ENCODE measurements at regions not wholly inside any gene's neighbourhood (a gene's known extent, or its start where the extent isn't known, plus 50 kb on each side); places are given as distances from the start of the nearest gene placed in this dataset.
"Not testable (repeated sequence)": the region's sequence is repeated elsewhere in the genome, so short reads cannot be mapped to it uniquely, and the experiment has no call there.

- no peak for FAIRE-seq
- TF ChIP-seq TAF1 (IDR thresholded peaks at IDR 0.05; ENCODE audit: borderline replicate concordance, low read depth, low read length) (no peak), POLR2AphosphoS5 (IDR thresholded peaks at IDR 0.05; ENCODE audit: low read depth, low read length) (no peak), POLR2A (IDR thresholded peaks at IDR 0.05; ENCODE audit: low read depth, low read length) (no peak)
- no peak for DNase-seq (ENCODE audit: insufficient read length)
Measured at GRCh38 chr4:72875545-72875944, 194.0 kb downstream of the COX18 start.

DNA sequence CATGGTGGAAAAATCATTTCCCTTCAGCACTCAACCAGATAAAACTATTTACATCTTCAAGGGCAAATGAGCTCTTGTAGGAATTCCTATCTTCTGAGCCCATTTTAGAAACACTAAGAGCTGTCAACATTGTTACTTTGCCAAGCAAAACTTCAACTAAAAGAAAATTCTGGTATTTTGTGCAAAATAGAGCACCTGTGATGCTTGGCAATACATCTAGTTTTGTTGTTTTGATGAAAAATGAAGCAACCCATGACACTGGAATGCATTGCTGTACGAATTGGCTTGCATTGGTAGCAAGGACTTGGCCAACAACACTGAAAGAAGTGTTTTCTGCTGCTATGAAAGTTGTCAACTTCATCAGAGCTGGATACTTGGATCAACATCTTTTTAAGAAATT lies 194.4 kb downstream of the COX18 start:
- FAIRE-seq (no peak), DNase-seq (ENCODE audit: insufficient read length) (no peak)
- TF ChIP-seq POLR2AphosphoS5 (IDR thresholded peaks at IDR 0.05; ENCODE audit: low read depth, low read length) (no peak), POLR2A (IDR thresholded peaks at IDR 0.05; ENCODE audit: low read depth, low read length) (no peak), TAF1 (IDR thresholded peaks at IDR 0.05; ENCODE audit: borderline replicate concordance, low read depth, low read length) (no peak)

DNA sequence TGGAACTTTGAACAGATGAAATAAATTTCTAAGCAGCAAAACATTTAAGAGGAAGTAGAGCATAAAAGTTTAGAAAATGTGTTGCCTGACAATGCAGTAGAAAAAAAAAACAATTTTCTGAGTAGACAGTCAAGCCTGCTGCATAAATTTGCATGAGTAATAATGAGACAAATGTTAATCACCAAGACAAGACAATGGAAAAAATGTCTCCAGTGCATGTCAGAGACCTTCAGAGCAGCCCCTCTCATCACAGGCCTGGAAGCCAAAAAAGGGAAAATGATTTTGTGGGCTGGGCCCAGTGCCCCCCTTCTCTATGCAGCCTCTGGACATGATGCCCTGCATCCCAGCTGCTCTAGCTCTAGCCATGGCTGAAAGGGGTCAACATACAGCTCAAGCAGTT lies 204.6 kb downstream of the COX18 start:
- FAIRE-seq (no peak), DNase-seq (ENCODE audit: insufficient read length) (no peak)
- TF ChIP-seq TAF1 (IDR thresholded peaks at IDR 0.05; ENCODE audit: borderline replicate concordance, low read depth, low read length) (no peak), POLR2AphosphoS5 (IDR thresholded peaks at IDR 0.05; ENCODE audit: low read depth, low read length) (no peak), POLR2A (IDR thresholded peaks at IDR 0.05; ENCODE audit: low read depth, low read length) (no peak)

DNA sequence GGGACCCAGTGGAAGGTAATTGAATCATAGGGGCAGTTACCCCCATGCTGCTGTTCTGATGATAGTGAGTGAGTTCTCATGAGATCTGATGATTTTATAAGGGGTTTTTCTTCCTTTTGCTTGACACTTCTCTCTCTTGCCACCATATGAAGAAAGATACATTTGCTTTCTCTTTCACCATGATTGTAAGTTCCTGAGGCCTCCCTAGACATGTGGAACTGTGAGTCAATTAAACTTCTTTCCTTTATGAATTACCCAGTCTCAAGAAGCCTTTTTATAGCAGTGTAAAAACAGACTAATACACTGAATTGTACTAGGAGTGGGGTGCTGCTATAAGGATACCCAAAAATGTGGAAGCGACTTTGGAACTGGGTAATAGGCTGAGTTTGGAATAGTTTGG lies 205.2 kb downstream of the COX18 start:
- not testable (repeated sequence) for DNase-seq (ENCODE audit: insufficient read length); FAIRE-seq

DNA sequence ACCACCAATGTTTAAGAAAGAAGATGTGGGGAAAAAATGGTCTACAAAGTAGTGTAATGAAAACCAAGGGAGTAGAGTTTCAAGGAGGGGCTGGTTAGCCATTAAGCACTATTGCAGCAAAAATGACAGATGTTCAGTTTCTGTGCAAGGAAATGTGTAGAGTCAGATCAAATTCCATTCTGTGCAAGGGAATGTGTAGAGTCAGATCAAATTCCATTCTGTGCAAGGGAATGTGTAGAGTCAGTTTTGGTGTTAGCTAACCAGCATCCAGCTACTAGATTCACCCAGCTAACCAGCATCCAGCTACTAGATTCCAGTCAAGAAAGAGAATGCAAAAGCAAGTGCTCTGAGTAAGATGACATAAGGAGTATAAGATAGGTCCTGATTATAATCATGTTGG lies 208.8 kb downstream of the COX18 start:
- FAIRE-seq (no peak), DNase-seq (ENCODE audit: insufficient read length) (no peak)
- TF ChIP-seq POLR2A (IDR thresholded peaks at IDR 0.05; ENCODE audit: low read depth, low read length): no peak
- TF ChIP-seq POLR2AphosphoS5 (IDR thresholded peaks at IDR 0.05; ENCODE audit: low read depth, low read length): no peak

GRCh38 chr4:72858328-72858727 lies 211.2 kb downstream of the COX18 start:
- FAIRE-seq (no peak), DNase-seq (ENCODE audit: insufficient read length) (no peak)
- TF ChIP-seq POLR2AphosphoS5 (IDR thresholded peaks at IDR 0.05; ENCODE audit: low read depth, low read length) (no peak), TAF1 (IDR thresholded peaks at IDR 0.05; ENCODE audit: borderline replicate concordance, low read depth, low read length) (no peak), POLR2A (IDR thresholded peaks at IDR 0.05; ENCODE audit: low read depth, low read length) (no peak)

DNA sequence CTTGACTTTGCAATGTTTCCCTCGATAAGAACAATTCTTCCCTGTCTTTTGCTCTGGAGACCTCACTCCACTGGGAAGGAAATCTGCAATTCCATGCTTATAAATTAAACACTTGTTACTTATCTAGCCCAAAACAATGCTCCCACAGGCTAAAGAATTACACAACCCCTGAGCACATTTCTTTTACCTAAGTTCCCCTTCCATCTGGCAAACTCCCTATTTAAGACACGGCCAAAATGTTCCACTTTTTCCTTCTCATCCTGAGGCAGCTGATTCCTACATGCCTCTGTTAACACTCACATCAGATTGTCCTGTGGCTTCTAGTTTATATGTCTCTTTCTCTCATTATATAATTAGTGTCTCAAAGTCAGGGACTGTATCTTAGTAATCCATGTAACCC lies 211.7 kb downstream of the COX18 start:
- DNase-seq (ENCODE audit: insufficient read length): no peak
- TF ChIP-seq TAF1 (IDR thresholded peaks at IDR 0.05; ENCODE audit: borderline replicate concordance, low read depth, low read length): no peak
- TF ChIP-seq POLR2A (IDR thresholded peaks at IDR 0.05; ENCODE audit: low read depth, low read length): no peak
- TF ChIP-seq POLR2AphosphoS5 (IDR thresholded peaks at IDR 0.05; ENCODE audit: low read depth, low read length): no peak
- no peak for FAIRE-seq

GRCh38 chr4:72857216-72857615 lies 212.3 kb downstream of the COX18 start:
- TF ChIP-seq POLR2AphosphoS5 (IDR thresholded peaks at IDR 0.05; ENCODE audit: low read depth, low read length) (no peak), TAF1 (IDR thresholded peaks at IDR 0.05; ENCODE audit: borderline replicate concordance, low read depth, low read length) (no peak), POLR2A (IDR thresholded peaks at IDR 0.05; ENCODE audit: low read depth, low read length) (no peak)
- no peak for DNase-seq (ENCODE audit: insufficient read length)
- FAIRE-seq: no peak

- TF ChIP-seq POLR2A (IDR thresholded peaks at IDR 0.05; ENCODE audit: low read depth, low read length): no peak
- TF ChIP-seq TAF1 (IDR thresholded peaks at IDR 0.05; ENCODE audit: borderline replicate concordance, low read depth, low read length): no peak
- TF ChIP-seq POLR2AphosphoS5 (IDR thresholded peaks at IDR 0.05; ENCODE audit: low read depth, low read length): no peak
- DNase-seq (ENCODE audit: insufficient read length) (no peak), FAIRE-seq (no peak)
Measured at GRCh38 chr4:72846280-72847111, 223.0 kb downstream of the COX18 start.

DNA sequence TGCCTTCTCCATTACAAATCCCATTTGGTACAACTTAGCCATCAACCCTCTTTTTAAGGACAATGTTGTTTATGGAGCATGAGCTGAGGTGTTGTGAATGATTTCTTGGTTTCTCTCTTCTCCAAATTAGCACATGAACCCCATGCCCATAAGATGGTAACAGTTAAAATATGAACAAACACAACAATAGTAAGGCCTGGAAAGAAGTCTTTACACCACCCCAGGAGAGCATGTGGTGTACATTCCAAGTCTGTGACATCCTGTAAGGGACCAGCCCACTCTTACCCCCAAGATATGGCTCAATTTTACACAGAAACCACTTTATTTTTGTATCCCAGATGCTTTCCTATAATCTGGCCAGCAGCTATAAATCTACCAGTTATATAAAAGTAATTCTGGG lies 226.1 kb downstream of the COX18 start:
- DNase-seq (ENCODE audit: insufficient read length): no peak
- TF ChIP-seq TAF1 (IDR thresholded peaks at IDR 0.05; ENCODE audit: borderline replicate concordance, low read depth, low read length) (no peak), POLR2A (IDR thresholded peaks at IDR 0.05; ENCODE audit: low read depth, low read length) (no peak), POLR2AphosphoS5 (IDR thresholded peaks at IDR 0.05; ENCODE audit: low read depth, low read length) (no peak)
- no peak for FAIRE-seq

- FAIRE-seq (no peak), DNase-seq (ENCODE audit: insufficient read length) (no peak)
- no peak for TF ChIP-seq POLR2A (IDR thresholded peaks at IDR 0.05; ENCODE audit: low read depth, low read length)
- TF ChIP-seq TAF1 (IDR thresholded peaks at IDR 0.05; ENCODE audit: borderline replicate concordance, low read depth, low read length): no peak
- TF ChIP-seq POLR2AphosphoS5 (IDR thresholded peaks at IDR 0.05; ENCODE audit: low read depth, low read length): no peak
Measured at GRCh38 chr4:72842323-72842722, 227.2 kb downstream of the COX18 start.

GRCh38 chr4:72840166-72840565 lies 229.3 kb downstream of the COX18 start:
- DNase-seq (ENCODE audit: insufficient read length); FAIRE-seq: not testable (repeated sequence)

DNA sequence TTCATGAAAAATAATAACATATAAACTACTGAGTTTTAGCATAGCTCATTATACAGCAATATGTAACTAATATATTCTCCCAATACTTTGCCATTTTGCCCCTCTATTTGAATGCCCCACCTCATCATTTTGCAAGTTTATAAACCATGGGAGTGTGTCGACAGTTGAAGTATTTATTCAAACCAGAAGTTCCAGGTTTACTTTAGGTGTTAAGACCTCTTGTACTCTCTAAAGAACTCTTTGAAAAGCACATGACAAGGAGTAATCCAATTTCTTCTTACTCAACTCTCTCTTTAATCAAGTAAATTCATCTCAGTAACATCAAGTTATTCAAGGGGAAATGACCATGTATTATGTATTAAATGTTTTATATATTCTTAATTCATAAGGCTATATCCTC lies 240.7 kb downstream of the COX18 start:
- DNase-seq (ENCODE audit: insufficient read length) (no peak), FAIRE-seq (no peak)
- no peak for TF ChIP-seq POLR2AphosphoS5 (IDR thresholded peaks at IDR 0.05; ENCODE audit: low read depth, low read length)
- TF ChIP-seq TAF1 (IDR thresholded peaks at IDR 0.05; ENCODE audit: borderline replicate concordance, low read depth, low read length): no peak
- TF ChIP-seq POLR2A (IDR thresholded peaks at IDR 0.05; ENCODE audit: low read depth, low read length): no peak
